ENCODE measurements at regions not wholly inside any gene's neighbourhood (a gene's known extent, or its start where the extent isn't known, plus 50 kb on each side); places are given as distances from the start of the nearest gene placed in this dataset.

GRCh38 chr11:41997844-41998401, 538.5 kb upstream of the LRRC4C start:
- no peak for TF ChIP-seq CTCF (IDR thresholded peaks at IDR 0.05; ENCODE audit: low read depth, low read length)

GRCh38 chr11:41999066-41999465, 539.6 kb upstream of the LRRC4C start:
- H3K9me3 ChIP-seq (ENCODE audit: control insufficient read depth, insufficient read depth, low read length), result no peaks in the 10 kb centered on the region
- H3K4me3 ChIP-seq (ENCODE audit: low read depth, low read length), result no peak overlapping the region
- no peak for TF ChIP-seq CTCF (IDR thresholded peaks at IDR 0.05; ENCODE audit: low read depth, low read length)
- ChIA-PET POLR2A (no interaction called here), CTCF (no interaction called here)
- no peak overlapping the region for H3K27ac ChIP-seq (ENCODE audit: low read depth, low read length)
- no peaks in the 10 kb centered on the region for H3K27me3 ChIP-seq (ENCODE audit: control insufficient read depth, insufficient read depth, low read length)
- DNase-seq (ENCODE audit: low read depth, low spot score), result no peak

More at GRCh38 chr11:41997844-41998401, 538.5 kb upstream of the LRRC4C start:
- Histone ChIP-seq H3K9me3 (ENCODE audit: control insufficient read depth, insufficient read depth, low read length) (no peaks in the 10 kb centered on the region), H3K27me3 (ENCODE audit: control insufficient read depth, insufficient read depth, low read length) (no peaks in the 10 kb centered on the region), H3K27ac (ENCODE audit: low read depth, low read length) (no peak overlapping the region), H3K4me3 (ENCODE audit: low read depth, low read length) (no peak overlapping the region)
- ChIA-PET POLR2A (no interaction called here), CTCF (no interaction called here)
- DNase-seq (ENCODE audit: low read depth, low spot score), result no peak

GRCh38 chr11:42003801-42004200, 544.3 kb upstream of the LRRC4C start:
- POLR2A ChIA-PET, result no interaction called here
- no peaks in the 10 kb centered on the region for H3K27me3 ChIP-seq (ENCODE audit: control insufficient read depth, insufficient read depth, low read length)
- no peak for TF ChIP-seq CTCF (IDR thresholded peaks at IDR 0.05; ENCODE audit: low read depth, low read length)
- no peak for DNase-seq (ENCODE audit: low read depth, low spot score)
- no peak overlapping the region for H3K4me3 ChIP-seq (ENCODE audit: low read depth, low read length)
- CTCF ChIA-PET, result no interaction called here
- no peaks in the 10 kb centered on the region for H3K9me3 ChIP-seq (ENCODE audit: control insufficient read depth, insufficient read depth, low read length)
- no peak overlapping the region for H3K27ac ChIP-seq (ENCODE audit: low read depth, low read length)

- H3K9me3 ChIP-seq (ENCODE audit: control insufficient read depth, insufficient read depth, low read length), result peaks cover 2% of the 10 kb centered on the region; the same call in 1 of the 2 replicates
- no peak for TF ChIP-seq CTCF (IDR thresholded peaks at IDR 0.05; ENCODE audit: low read depth, low read length)
- POLR2A ChIA-PET, result no interaction called here
- H3K27me3 ChIP-seq (ENCODE audit: control insufficient read depth, insufficient read depth, low read length), result no peaks in the 10 kb centered on the region
- CTCF ChIA-PET, result no interaction called here
- H3K4me3 ChIP-seq (ENCODE audit: low read depth, low read length), result no peak overlapping the region
- no peak for DNase-seq (ENCODE audit: low read depth, low spot score)
- H3K27ac ChIP-seq (ENCODE audit: low read depth, low read length), result no peak overlapping the region
Observed at GRCh38 chr11:42006766-42007165, 547.3 kb upstream of the LRRC4C start.

- Histone ChIP-seq H3K9me3 (ENCODE audit: control insufficient read depth, insufficient read depth, low read length) (peaks cover 12% of the 10 kb centered on the region; the same call in 1 of the 2 replicates), H3K27ac (ENCODE audit: low read depth, low read length) (no peak overlapping the region), H3K27me3 (ENCODE audit: control insufficient read depth, insufficient read depth, low read length) (no peaks in the 10 kb centered on the region), H3K4me3 (ENCODE audit: low read depth, low read length) (no peak overlapping the region)
- DNase-seq (ENCODE audit: low read depth, low spot score), result no peak
- ChIA-PET POLR2A (no interaction called here), CTCF (no interaction called here)
- no peak for TF ChIP-seq CTCF (IDR thresholded peaks at IDR 0.05; ENCODE audit: low read depth, low read length)
Observed at GRCh38 chr11:42012271-42012670, 552.8 kb upstream of the LRRC4C start.
